Left ventricle myocardium inferior (tissue), 1 donor: ENCODE measurements at regions not wholly inside any gene's neighbourhood (a gene's known extent, or its start where the extent isn't known, plus 50 kb on each side); places are given as distances from the start of the nearest gene placed in this dataset.

Experiments
- DNase-seq: peaks from one replicate; pipeline ENCODE4 v3.0.0-alpha.2; 2020
- H3K27ac ChIP-seq: fragments of 200-600 bp; replicated peaks from 2 replicates; pipeline ENCODE4 v1.8.0; 2021
- H3K27me3 ChIP-seq: fragments of 200-600 bp; 2 replicates; pipeline ENCODE4 v1.8.0; 2021; ENCODE audit warnings: low read depth
- H3K36me3 ChIP-seq: fragments of 200-600 bp; 2 replicates; pipeline ENCODE4 v1.8.0; 2021
- H3K4me1 ChIP-seq: fragments of 200-600 bp; 2 replicates; pipeline ENCODE4 v1.8.0; 2021
- H3K4me3 ChIP-seq: fragments of 200-600 bp; 2 replicates; pipeline ENCODE4 v1.8.0; 2021; ENCODE audit warnings: mild to moderate bottlenecking, moderate library complexity
- H3K9me3 ChIP-seq: fragments of 200-600 bp; replicated peaks from 2 replicates; pipeline ENCODE4 v1.8.0; 2021
- CTCF ChIP-seq: fragments of 200-600 bp; IDR thresholded peaks from 2 replicates; pipeline ENCODE4 v1.8.0; 2021; ENCODE audit warnings: antibody characterized with exemption, mild to moderate bottlenecking, borderline replicate concordance
- intact Hi-C: fragments of 100-400 bp; cut with micrococcal nuclease; formaldehyde crosslinking; loops from one replicate; pipeline ENCODE4 v1.11.0; 2022
- donor health status: DM: no; HTN: yes; CAD: no; lungs with severe emphysema.

- no peak overlapping the region for H3K27ac ChIP-seq
- TF ChIP-seq CTCF = no peak
- H3K36me3 ChIP-seq = no peaks in the 10 kb centered on the region
- H3K27me3 ChIP-seq = no peaks in the 10 kb centered on the region
- no peak overlapping the region for H3K4me3 ChIP-seq
- intact Hi-C loops = no loop called here
- H3K9me3 ChIP-seq = no peaks in the 10 kb centered on the region
- no peak for DNase-seq
- no peaks in the 10 kb centered on the region for H3K4me1 ChIP-seq
These were observed 88.1 kb downstream of the MZT1 start for GRCh38 chr13:72639377-72639776.

- H3K27me3 ChIP-seq = no peaks in the 10 kb centered on the region
- intact Hi-C loops = no loop called here
- DNase-seq = no peak
- no peaks in the 10 kb centered on the region for H3K4me1 ChIP-seq
- H3K27ac ChIP-seq = no peak overlapping the region
- TF ChIP-seq CTCF = no peak
- H3K9me3 ChIP-seq = no peaks in the 10 kb centered on the region
- H3K4me3 ChIP-seq = no peak overlapping the region
- H3K36me3 ChIP-seq = no peaks in the 10 kb centered on the region
These were observed 89.2 kb downstream of the MZT1 start for GRCh38 chr13:72638059-72638815.

GRCh38 chr13:72637561-72637960 lies 89.9 kb downstream of the MZT1 start:
- DNase-seq = no peak
- H3K9me3 ChIP-seq = no peaks in the 10 kb centered on the region
- no peak for TF ChIP-seq CTCF
- no peaks in the 10 kb centered on the region for H3K27me3 ChIP-seq
- H3K27ac ChIP-seq = no peak overlapping the region
- intact Hi-C loops = no loop called here
- H3K4me3 ChIP-seq = no peak overlapping the region
- H3K36me3 ChIP-seq = no peaks in the 10 kb centered on the region
- no peaks in the 10 kb centered on the region for H3K4me1 ChIP-seq

- Histone ChIP-seq H3K4me3 (no peak overlapping the region), H3K4me1 (no peaks in the 10 kb centered on the region), H3K27ac (no peak overlapping the region), H3K36me3 (no peaks in the 10 kb centered on the region), H3K27me3 (no peaks in the 10 kb centered on the region), H3K9me3 (peaks cover 5% of the 10 kb centered on the region)
- DNase-seq = no peak
- intact Hi-C loops = no loop called here
- TF ChIP-seq CTCF = no peak
These were observed 92.6 kb downstream of the MZT1 start for GRCh38 chr13:72634859-72635258.

GRCh38 chr13:72622546-72622945 lies 104.9 kb downstream of the MZT1 start:
- H3K27me3 ChIP-seq = no peaks in the 10 kb centered on the region
- TF ChIP-seq CTCF = no peak
- no peak for DNase-seq
- no peak overlapping the region for H3K4me3 ChIP-seq
- H3K27ac ChIP-seq = no peak overlapping the region
- no peaks in the 10 kb centered on the region for H3K36me3 ChIP-seq
- no peaks in the 10 kb centered on the region for H3K4me1 ChIP-seq
- no peaks in the 10 kb centered on the region for H3K9me3 ChIP-seq
- intact Hi-C loops = no loop called here
